HG03097 (cell line): ENCODE measurements at regions not wholly inside any gene's neighbourhood (a gene's known extent, or its start where the extent isn't known, plus 50 kb on each side); places are given as distances from the start of the nearest gene placed in this dataset.

Source experiments
- ATAC-seq: cut with Tn5 transposase; IDR thresholded peaks from one replicate; pipeline ENCODE4 v1.9.1; 2021; ENCODE audit not compliant: unreplicated experiment, low FRiP score

DNA sequence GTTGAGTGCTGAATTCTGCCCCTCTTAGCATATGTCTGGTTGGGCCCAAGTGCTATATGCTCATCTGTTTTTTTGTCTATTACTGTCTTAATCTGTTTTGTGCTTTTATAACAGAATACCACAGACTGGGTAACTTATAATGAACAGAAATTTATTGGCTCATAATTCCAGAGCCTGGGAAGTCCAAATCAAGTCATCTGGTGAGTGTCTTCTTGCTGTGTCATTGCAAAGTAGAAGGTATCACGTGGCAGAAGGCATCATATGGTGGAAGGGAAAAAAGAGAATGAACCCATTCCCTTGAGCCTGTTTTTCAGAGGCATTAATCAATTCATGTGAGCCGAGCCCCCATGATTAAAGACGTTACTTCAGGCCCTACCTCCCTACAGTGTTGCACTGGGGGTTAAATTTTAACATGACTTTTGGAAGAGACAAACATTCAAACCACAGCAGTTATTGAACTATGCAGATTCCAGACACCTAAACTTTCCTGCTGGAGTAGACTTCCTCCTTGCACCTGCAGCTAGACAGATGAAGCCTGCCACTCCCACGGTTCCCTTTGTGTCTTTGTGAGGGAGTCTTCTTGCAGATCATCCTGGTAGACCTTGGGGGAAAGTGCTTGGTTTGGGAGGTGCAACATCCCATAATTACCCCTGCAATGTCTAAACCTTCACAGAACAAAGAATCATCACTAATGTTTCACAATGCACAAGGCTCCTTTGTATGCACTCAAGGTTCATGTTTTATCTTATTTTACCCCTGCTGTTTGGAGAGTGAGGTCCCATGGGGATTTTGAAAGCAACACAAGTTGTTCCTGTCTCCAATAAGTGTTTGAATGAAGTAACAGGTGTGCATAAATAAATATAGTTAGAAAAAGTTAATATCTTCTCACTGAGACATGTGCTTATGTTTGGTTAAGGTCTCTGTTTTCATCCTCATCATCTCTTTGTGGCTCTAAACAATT is 64.7 kb upstream of the XCR1 start:
- ATAC-seq, result no peak

DNA sequence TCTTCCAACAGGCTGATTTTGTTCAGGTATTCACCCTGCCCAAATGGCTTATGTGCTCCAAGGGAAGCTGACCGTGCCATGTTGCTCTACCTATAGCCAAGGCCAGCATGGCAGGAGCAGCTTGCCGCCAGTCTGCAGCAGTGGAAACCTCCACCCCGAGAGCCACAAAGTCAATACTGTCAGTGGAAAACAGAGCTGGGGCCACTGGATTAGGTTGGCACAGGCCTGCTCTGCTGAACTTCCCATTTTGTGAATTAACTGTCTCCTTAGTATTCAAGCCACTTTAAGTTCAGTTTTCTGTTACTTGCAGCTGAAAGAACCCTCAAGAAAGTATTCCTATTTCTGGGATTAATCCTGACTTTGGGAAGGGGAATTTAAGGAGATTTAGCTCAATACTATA is 63.8 kb upstream of the XCR1 start:
- no peak for ATAC-seq

DNA sequence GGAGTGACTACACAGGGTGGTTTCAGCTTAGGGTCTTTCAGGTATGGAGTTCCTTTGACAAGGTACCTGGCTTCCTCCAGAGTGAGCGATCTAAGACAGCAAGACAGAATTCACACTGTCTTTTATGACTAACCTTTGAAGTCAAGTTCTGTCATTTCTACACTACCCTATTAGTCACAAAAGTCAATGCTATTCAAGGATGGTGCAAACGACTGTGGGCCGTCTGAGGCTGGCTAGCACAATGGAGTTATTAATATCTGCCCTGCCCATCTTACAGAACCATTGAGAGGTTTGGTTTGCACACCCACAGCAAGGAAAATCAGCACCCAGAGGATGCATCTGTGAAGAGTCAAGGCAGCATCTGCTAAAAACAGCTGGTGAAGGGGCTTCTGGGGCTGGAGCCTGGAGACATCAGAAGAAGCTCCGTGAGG is 62.9 kb upstream of the XCR1 start:
- ATAC-seq, result no peak

DNA sequence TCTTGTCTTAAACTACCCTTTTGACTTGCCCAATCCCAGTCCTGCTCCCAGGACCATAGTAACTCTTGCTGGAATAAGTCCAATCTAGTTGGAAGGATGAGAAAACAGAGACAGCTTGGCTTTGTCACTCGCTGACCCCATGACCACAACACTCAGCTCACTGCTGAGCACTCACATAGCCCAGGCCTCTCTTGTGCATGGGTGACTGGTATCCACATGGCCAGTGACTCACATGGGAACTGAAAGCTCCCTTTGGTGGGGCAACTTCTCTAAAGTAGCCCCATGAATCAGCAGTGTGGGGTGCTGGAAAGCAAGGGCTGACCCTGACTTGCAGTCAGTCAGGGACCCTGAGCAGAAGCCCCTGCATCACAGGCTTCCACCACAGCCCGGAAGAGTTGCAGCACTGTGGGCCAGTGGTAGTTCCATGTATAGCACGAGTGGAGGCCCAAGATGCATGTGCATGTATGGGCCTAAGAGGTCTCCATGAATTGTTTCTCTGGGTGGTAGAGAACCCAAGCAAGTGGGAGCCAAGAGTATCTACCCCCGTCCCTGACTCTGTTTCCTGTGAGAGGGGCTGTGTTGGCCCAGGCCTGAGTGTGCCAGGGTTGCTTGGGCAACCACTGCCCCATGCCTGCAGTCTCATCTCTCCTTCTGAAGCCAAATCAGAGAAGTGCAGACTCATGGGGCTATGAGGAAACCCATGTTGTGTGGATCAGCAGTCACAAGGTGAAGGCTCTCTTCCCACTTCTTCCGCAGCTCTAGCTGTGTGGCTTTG is 62.1 kb upstream of the XCR1 start:
- no peak for ATAC-seq

DNA sequence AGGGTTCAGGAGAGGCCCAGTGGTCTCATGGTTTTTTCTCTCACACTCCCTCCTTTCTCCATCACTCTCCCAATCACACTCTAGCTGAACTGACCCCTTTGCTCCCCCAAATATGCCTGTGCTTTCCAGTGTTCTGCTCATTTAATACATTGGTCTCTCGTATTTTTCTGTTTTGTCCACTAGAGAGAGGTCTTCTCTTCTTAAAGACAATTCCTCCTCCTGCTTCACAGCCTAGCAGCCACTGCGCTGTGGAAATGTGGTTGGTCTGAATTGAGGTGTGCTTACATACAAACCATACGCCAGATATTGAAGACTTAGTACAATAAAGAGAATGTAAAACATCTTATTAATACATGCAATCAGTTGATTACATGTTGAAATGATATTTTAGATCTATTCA is 60.6 kb upstream of the XCR1 start:
- no peak for ATAC-seq

DNA sequence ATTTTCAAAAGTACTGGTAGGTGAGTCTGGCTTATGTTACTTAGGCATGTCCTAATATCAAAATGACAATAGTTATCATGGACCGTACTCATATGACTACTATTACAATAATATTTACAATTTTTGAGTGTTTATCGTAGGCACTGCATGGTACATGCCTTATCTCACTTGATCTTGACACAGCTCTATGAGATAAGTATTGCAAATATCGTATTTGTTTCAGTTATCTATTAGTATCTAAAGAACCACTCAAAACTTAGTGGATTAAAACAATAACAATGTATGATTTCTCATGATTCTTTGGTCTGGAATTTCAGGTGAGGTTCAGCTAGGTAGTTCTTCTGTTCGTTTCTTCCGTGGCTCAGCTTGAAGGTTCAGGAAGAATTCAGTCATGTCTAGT is 59.7 kb upstream of the XCR1 start:
- ATAC-seq, result no peak

DNA sequence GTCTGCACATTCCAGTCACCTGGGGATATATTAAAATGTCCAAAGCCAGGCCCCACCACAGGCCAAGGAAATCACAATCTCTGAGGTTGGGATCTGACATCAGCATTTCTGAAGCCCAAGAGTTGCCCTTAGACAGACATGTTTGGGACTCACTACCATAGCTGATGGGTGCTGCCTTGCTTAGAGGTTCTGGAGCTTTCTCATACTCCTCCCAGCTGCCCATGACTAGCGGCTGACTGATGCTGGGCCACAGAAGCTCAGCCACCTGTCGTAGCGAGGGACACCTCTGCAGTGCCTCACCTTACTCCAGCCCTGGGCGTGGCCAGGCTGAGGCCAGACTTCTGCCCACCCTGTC is 58.8 kb upstream of the XCR1 start:
- no peak for ATAC-seq

DNA sequence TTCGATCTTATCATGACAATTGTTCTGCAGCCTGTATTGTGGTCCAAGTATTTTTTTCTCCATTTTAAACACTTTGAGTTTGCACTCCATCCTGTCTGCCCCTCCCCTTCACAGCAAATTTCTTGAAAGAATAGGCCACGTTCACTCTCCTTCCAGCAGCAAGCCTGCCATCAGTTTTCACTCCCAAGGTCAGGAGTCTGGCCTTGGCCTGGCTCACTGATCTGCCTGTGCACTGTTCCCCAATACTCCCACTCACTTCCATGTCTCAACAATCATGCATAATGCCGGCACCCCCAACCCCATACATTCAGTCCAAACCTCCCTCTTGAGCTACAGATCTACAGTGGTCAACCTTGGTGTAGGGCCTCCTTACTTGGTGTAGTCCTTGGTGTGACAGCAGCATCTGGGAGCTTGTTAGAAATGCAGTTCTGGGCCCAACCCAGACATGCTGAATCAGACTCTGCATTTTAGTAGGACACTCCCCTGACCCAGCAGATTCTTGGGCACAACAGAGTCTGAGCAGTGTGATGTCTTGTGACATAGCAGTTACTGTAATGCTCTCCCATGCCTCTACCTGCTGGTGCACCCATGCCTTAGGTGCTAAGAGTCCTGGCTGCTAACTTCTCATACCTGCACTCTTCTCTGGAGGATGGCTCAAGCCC is 58.3 kb upstream of the XCR1 start:
- ATAC-seq, result no peak

DNA sequence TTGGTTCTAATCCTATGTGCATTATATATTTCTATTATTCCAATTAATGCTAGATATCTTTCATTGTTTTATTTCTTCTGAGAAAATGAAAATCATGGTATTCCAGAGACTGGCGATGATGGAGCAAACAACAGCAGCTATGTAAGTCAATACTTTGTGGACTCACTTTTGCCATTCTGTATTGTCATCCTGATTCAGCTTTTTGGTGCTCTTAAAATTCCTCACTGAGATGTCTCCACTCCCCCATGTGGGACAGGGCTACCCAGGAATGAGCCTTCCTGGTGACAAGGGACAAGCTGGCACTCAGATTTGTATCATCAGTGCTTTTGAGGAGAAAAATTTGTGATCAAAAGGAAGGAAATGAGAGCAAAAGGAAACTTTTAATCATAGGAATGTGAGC is 56.7 kb upstream of the XCR1 start:
- no peak for ATAC-seq

DNA sequence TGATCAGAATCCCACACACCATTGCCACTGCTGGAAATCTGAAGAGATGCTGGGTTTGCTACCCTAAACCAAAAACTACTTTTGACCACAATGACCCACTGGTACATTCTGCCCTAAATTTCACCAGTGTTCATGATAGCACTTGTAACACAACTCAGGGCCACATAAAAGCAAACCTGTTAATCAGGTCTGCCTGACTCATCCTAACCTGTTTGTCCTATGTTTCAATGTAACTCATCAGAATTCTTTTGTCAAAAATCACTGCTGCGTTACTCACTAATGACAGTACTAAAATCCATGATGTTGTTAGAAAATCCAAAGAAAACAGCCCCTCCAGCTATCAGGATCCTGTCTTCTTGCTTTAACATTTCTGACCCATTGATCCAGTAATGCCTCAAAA is 55.6 kb upstream of the XCR1 start:
- no peak for ATAC-seq

DNA sequence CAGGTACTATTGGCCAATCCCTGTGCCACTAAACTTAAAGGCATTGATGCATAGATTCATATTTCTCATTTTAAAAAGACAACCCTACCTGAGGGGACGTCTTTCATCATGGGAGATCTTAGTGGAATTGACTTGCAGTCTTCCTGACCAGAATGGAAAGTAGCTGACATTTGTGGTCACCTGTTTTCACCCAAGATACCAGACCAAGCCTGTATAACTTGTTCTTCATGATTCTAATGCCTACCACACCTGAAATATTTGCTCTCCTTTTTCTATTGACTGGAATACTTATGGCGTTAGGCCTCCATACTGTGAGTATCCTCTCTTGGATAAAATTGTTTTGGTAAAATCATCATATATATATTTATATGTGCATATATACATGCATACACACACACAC is 54.7 kb upstream of the XCR1 start:
- ATAC-seq, result no peak

DNA sequence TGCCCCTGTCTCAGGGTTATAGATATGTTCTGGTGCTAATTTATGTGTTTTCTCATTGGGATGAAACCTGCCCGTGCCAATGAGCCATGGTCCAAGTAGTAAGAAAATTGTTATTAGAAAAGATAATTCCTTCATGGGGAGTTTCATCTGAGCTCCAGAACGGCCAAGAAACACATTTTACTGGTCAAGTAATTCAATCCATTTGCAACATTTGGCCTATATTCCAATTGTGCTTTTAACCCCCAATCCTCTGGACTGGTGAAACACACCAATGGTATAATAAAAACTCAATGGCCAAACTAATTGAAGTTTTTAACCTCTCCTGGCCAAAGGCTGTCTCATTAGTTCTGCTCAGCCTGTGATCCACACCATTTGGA is 53.7 kb upstream of the XCR1 start:
- ATAC-seq, result no peak

DNA sequence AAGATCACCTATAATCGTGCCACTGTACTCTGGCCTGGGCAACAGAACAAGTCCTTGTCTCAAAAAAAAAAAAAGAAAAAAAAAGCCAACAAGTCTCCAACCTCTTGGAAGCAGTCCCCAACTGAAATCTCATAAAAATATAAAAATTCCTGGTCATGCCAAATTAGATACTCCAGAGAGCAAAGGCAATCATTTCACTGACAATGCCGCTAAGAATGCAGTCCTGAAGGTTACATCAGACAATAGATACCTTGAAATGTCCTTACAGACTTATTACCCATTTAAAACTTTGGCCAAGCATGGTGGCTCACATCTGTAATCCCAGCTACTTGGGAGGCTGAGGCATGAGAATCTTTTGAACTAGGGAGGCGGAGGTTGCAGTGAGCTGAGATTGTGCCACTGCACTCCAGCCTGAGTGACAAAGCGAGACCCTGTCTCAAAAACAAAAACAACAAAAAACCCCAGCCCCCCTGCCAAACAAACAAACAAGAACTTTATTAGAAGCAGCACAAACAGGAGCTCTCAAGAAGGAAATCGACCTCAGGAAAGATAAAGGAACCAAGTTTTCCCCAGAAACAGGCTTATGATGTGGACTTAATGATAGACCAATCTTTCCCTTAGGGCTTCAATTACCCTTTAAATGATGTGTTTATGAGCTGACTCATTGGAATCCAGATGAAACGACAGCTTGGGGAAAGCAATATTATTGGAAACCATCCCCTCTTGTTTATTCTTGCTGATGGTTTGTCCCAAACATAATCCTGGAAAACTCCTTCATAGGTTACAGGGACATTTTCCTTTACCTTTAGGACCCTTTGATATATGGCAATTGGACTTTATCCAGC is 53.1 kb upstream of the XCR1 start:
- ATAC-seq, result no peak

DNA sequence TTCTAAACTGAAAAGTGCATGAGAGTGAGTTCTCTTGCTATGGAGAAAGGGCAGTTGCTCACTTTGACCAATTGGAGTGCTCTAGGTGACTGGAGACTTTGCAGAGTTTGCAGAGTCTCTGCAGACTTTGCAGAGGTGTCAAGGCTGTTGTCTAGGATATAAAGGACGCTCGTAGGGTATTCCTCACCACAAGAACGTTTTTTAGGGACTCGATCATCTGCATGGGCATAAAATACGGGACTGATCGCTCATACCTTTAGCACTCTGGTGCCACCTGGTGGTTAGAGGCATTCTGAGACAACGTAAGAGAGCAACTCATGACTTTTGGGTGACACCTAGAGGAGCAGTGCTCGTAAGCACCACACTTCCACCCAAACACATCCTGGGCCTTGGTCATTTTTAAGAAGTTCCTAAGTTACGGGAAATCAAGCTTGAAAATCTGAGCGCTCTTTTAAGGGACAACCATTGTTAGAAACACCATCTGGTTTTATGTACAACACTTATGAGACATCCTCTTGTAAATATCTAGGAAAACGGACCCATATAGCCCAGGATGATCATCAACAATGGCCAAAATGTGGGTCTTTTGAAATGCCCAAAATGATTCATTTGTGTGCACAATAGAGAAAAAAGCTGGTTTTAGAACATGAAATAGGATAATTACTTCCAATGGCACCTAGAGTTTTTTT is 51.6 kb upstream of the XCR1 start:
- peak; percentile 79 for ATAC-seq
